Testis (tissue), 2 donors: ENCODE measurements at regions not wholly inside any gene's neighbourhood (a gene's known extent, or its start where the extent isn't known, plus 50 kb on each side); places are given as distances from the start of the nearest gene placed in this dataset.

Source experiments
- DNase-seq: peaks from one replicate; pipeline ENCODE4 v3.0.0-alpha.2; 2019
- H3K27ac ChIP-seq, 2 donors: fragments of 200-600 bp; sonication (generic); one replicate each; pipeline ENCODE4 v1.5.1; 2019
- H3K27me3 ChIP-seq: fragments of 200-600 bp; sonication (generic); one replicate; pipeline ENCODE4 v1.5.1; 2019
- H3K36me3 ChIP-seq: fragments of 200-600 bp; sonication (generic); one replicate; pipeline ENCODE4 v1.5.1; 2017; ENCODE audit warnings: low read depth; ENCODE audit errors: missing control alignments
- H3K4me1 ChIP-seq: fragments of 200-600 bp; sonication (generic); one replicate; pipeline ENCODE4 v1.5.1; 2019
- H3K4me3 ChIP-seq, 2 donors: fragments of 200-600 bp; sonication (generic); one replicate each; pipeline ENCODE4 v1.5.1; 2017 to 2019
- H3K9me3 ChIP-seq: fragments of 200-600 bp; sonication (generic); one replicate; pipeline ENCODE4 v1.5.1; 2017
- POLR2A ChIP-seq: fragments of 450-650 bp; IDR thresholded peaks from one replicate; pipeline ENCODE4 v1.6.1; 2017; ENCODE audit warnings: antibody characterized with exemption, mild to moderate bottlenecking, moderate library complexity
- WGBS, 2 donors: methylation state at CpG; one replicate each; pipeline ENCODE4 v1.1.5; 2018; 5-methylcytosine and 5-hydroxymethylcytosine counted together
- intact Hi-C: fragments of 100-400 bp; cut with DNase I; formaldehyde crosslinking; loops from one replicate; pipeline ENCODE4 v1.15.1; 2023; ENCODE audit warnings: low total_unique reads
- TF ChIP-seq, protein P1 (sequence below), 3 experiments: fragments of 450-650 bp in 2 of 3; fragments of 200-600 bp in 1 of 3; sonication (generic) in 1 of 3; IDR thresholded peaks; one replicate each; pipeline ENCODE4 v1.5.1; 2016 to 2019; ENCODE audit warnings: antibody characterized with exemption in 3 of 3, mild to moderate bottlenecking in 2 of 3, moderate library complexity in 1 of 3

- 76 to 82% methylated on average over 2 of the region's 2 CpGs for WGBS, 2 donors
- Histone ChIP-seq H3K9me3 (no peaks in the 10 kb centered on the region), H3K4me1 (peaks cover 19% of the 10 kb centered on the region), H3K4me3 (no peak overlapping the region), H3K27ac (no peak overlapping the region), H3K36me3 (no peaks in the 10 kb centered on the region), H3K27me3 (no peaks in the 10 kb centered on the region)
- intact Hi-C loops, result no loop called here
- TF ChIP-seq POLR2A, result no peak
- TF ChIP-seq, protein P1, sequence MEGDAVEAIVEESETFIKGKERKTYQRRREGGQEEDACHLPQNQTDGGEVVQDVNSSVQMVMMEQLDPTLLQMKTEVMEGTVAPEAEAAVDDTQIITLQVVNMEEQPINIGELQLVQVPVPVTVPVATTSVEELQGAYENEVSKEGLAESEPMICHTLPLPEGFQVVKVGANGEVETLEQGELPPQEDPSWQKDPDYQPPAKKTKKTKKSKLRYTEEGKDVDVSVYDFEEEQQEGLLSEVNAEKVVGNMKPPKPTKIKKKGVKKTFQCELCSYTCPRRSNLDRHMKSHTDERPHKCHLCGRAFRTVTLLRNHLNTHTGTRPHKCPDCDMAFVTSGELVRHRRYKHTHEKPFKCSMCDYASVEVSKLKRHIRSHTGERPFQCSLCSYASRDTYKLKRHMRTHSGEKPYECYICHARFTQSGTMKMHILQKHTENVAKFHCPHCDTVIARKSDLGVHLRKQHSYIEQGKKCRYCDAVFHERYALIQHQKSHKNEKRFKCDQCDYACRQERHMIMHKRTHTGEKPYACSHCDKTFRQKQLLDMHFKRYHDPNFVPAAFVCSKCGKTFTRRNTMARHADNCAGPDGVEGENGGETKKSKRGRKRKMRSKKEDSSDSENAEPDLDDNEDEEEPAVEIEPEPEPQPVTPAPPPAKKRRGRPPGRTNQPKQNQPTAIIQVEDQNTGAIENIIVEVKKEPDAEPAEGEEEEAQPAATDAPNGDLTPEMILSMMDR (IDR thresholded peaks at IDR 0.05), result no peak
- DNase-seq, result no peak
Observed at GRCh38 chr14:71362282-71362681, 455.0 kb downstream of the PCNX1 start.

DNA sequence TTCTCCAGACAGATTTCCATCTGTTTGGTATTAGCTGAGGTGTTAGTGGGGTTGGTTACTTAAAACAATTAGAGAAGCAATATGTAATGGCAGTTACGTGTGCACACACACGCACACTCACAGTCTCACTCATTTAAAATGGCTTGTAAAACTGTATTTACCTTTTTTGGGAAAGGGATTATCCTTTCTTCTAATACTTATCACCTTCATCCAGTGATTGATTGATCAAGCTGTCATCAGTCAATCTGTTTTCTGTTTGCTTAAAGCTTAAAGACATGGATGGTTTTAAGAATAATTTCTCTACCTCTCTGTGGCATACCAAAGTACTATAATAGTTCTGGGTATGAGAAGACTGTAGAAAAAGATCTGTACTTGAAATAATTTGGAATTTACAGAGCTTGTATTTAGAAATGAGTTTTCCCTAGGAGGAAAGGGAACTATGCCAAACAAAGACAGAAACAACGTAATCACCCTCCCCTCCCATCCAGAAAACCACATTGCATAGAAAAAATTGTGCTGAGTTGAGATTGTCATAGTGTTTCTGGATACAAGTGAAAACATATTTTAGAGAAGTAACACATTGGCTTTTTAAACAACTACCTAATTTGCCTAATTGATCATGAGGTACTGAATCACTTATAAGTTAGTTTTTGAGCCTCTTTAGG lies 455.8 kb downstream of the PCNX1 start:
- no peaks in the 10 kb centered on the region for H3K9me3 ChIP-seq
- TF ChIP-seq, protein P1 (IDR thresholded peaks at IDR 0.05), result no peak
- TF ChIP-seq POLR2A, result no peak
- peaks cover 19% of the 10 kb centered on the region for H3K4me1 ChIP-seq
- H3K27ac ChIP-seq, result peak overlapping the region in 1 of 2 donors; percentile 70
- intact Hi-C loops, result no loop called here
- 66 to 71% methylated on average over 3 of the region's 3 CpGs for WGBS, 2 donors
- DNase-seq, result no peak
- no peaks in the 10 kb centered on the region for H3K27me3 ChIP-seq
- no peak overlapping the region for H3K4me3 ChIP-seq
- H3K36me3 ChIP-seq, result no peaks in the 10 kb centered on the region

GRCh38 chr14:71363946-71364925 lies 457.0 kb downstream of the PCNX1 start:
- no peaks in the 10 kb centered on the region for H3K9me3 ChIP-seq

DNA sequence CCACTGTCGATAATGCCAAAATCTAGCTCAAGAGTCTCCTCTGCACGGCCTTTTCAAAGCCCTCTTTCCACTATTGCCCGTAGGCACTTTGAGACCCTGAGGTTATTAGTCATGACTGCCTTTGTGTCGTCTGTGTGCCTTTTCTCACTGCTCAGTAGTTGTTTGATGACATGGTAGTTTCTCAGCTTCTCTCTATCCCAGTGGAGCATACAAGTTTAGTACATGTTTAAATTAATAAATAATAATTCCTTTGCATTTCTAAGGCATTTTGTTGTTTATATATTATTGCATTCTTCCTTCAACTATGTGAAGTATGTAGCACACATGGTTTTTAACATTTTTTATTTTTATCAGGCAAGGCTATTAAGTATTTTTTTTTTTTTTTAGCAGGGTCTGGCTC lies 458.1 kb downstream of the PCNX1 start:
- no peaks in the 10 kb centered on the region for H3K36me3 ChIP-seq
- H3K27ac ChIP-seq, result no peak overlapping the region
- H3K4me1 ChIP-seq, result peaks cover 19% of the 10 kb centered on the region
- intact Hi-C loops, result no loop called here
- WGBS, 2 donors, result 90 to 93% methylated on average over 4 of the region's 4 CpGs
- H3K27me3 ChIP-seq, result no peaks in the 10 kb centered on the region
- no peaks in the 10 kb centered on the region for H3K9me3 ChIP-seq
- TF ChIP-seq, protein P1 (IDR thresholded peaks at IDR 0.05), result no peak
- no peak for TF ChIP-seq POLR2A
- H3K4me3 ChIP-seq, result no peak overlapping the region
- DNase-seq, result no peak

More at GRCh38 chr14:71363946-71364925, 457.0 kb downstream of the PCNX1 start:
- H3K27ac ChIP-seq, result peak overlapping the region in 1 of 2 donors; percentile 70
- intact Hi-C loops, result no loop called here
- DNase-seq, result peak; percentile 44
- no peak overlapping the region for H3K4me3 ChIP-seq
- TF ChIP-seq, protein P1 (IDR thresholded peaks at IDR 0.05), result no peak
- no peak for TF ChIP-seq POLR2A
- H3K36me3 ChIP-seq, result no peaks in the 10 kb centered on the region
- peaks cover 19% of the 10 kb centered on the region for H3K4me1 ChIP-seq
- no peaks in the 10 kb centered on the region for H3K27me3 ChIP-seq
- WGBS, 2 donors, result 54 to 56% methylated on average over 8 of the region's 8 CpGs
